Natural killer cell treated with Interleukin-12 subunit alpha and Interleukin-12 subunit beta and Interleukin-15 and Interleukin-18, amount 100 ng/mL, for 72 hours (primary cell): ENCODE measurements at regions not wholly inside any gene's neighbourhood (a gene's known extent, or its start where the extent isn't known, plus 50 kb on each side); places are given as distances from the start of the nearest gene placed in this dataset.

ENCODE experiments used
- ATAC-seq, 2 donors: fragments of 150-1000 bp; cut with Tn5 transposase in 1 of 2; sonication (Bioruptor Pico), chemical (Tn5 transposase) in 1 of 2; 2 replicates each; pipeline ENCODE4 v1.10.0; 2021
- DNase-seq: peaks from one replicate; pipeline ENCODE4 v3.0.0; 2022; ENCODE audit warnings: low spot score
- H3K27ac Mint-ChIP-seq, 2 donors: 1 replicate in 1 of 2; 2 replicates in 1 of 2; pipeline ENCODE4 v1.8.0; 2022; ENCODE audit warnings: mixed read lengths in 2 of 2, mild to moderate bottlenecking in 1 of 2, moderate library complexity in 1 of 2
- H3K27me3 Mint-ChIP-seq, 2 donors: 1 replicate in 1 of 2; 2 replicates in 1 of 2; pipeline ENCODE4 v1.8.0; 2022; ENCODE audit warnings: mixed read lengths in 2 of 2
- H3K36me3 Mint-ChIP-seq: one replicate; pipeline ENCODE4 v1.8.0; 2022; ENCODE audit warnings: mixed read lengths
- H3K4me1 Mint-ChIP-seq, 2 donors: 1 replicate in 1 of 2; 2 replicates in 1 of 2; pipeline ENCODE4 v1.8.0; 2022; ENCODE audit warnings: low read depth in 2 of 2, mixed read lengths in 2 of 2, mild to moderate bottlenecking in 1 of 2
- H3K4me3 Mint-ChIP-seq: one replicate; pipeline ENCODE4 v1.8.0; 2022; ENCODE audit warnings: mixed read lengths
- H3K9me3 Mint-ChIP-seq: 2 replicates; pipeline ENCODE4 v1.8.0; 2022; ENCODE audit warnings: mixed read lengths

DNA sequence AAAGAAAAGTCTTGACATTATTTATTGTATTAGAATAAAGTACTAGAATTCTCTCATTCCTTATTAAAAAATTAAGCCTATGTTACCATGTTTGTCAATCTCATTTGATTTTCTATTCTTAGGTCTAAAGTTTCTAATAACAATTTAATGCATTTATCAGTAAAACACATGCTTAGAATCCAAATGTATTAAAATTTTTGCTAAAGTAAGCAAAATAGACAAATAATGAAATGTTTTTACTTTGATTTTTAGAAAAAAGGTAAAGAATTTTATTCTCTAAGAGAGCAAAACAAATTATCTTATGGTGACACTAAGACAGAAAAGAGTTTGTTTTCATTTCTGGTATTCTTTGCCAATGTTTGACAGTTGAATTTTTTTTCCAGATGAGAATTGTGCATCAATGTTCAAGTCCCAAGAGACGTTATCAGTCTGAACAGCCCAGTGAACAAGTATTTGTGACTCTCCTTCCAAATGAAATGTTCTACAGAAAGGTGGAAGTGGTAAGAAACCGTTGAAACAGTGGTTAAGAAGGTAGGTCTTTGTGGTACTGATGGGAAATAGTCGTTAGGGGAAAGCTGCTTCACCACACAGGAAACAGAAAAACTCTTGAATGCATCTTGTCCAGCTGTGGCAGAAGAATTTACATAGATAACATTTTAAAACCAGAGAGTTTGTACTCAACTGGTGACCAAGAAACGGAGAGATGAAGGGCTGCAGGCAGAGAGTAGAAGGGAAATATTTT, 402.5 kb downstream of the PTPRC start:
- Mint-ChIP-seq H3K4me1 (peaks cover 36 to 48% of the 10 kb centered on the region in 2 donors), H3K27me3 (no peaks in the 10 kb centered on the region), H3K36me3 (peaks cover 33% of the 10 kb centered on the region), H3K4me3 (peak overlapping the region; percentile 71), H3K9me3 (no peaks in the 10 kb centered on the region), H3K27ac (peak overlapping the region; percentile 86 to 99)
- ATAC-seq = peak; percentile 93 to 96
- DNase-seq = peak; percentile 76

- Mint-ChIP-seq H3K4me1 (peaks cover 41 to 53% of the 10 kb centered on the region in 2 donors), H3K4me3 (no peak overlapping the region), H3K36me3 (peaks cover 36% of the 10 kb centered on the region), H3K27me3 (no peaks in the 10 kb centered on the region), H3K9me3 (peaks cover 4% of the 10 kb centered on the region), H3K27ac (peak overlapping the region; percentile 86 to 89)
- DNase-seq (no peak), ATAC-seq (no peak)
Measured at GRCh38 chr1:199042193-199042592, 403.4 kb downstream of the PTPRC start.

- H3K36me3 Mint-ChIP-seq = peaks cover 49% of the 10 kb centered on the region
- no peak for ATAC-seq
Measured at GRCh38 chr1:199044191-199044590, 405.4 kb downstream of the PTPRC start.

GRCh38 chr1:199046618-199047017, 407.8 kb downstream of the PTPRC start:
- peaks cover 19% of the 10 kb centered on the region for H3K9me3 Mint-ChIP-seq

More at GRCh38 chr1:199044191-199044590, 405.4 kb downstream of the PTPRC start:
- no peaks in the 10 kb centered on the region for H3K27me3 Mint-ChIP-seq
- no peak overlapping the region for H3K4me3 Mint-ChIP-seq
- peaks cover 37 to 51% of the 10 kb centered on the region in 2 donors for H3K4me1 Mint-ChIP-seq
- DNase-seq = no peak
- peaks cover 5% of the 10 kb centered on the region for H3K9me3 Mint-ChIP-seq
- peak overlapping the region; percentile 86 to 89 for H3K27ac Mint-ChIP-seq

DNA sequence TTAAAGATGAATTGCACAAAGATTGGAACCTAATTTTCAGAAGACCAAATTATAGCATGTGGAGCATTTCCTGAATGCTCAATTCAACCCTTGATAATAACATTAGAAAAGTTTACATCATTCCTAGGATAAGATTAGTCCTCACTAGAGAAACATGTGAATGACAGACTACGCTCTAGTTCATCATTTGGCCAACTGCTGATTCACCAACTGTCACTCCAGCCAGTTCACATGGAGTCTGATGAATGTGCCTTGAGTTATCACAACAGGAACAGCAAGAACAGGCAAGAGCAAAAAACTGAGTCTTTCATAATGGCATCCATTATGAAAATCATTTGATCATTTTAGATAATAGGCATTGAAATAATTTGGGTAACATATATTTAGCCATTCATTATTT, 415.9 kb downstream of the PTPRC start:
- DNase-seq = no peak
- Mint-ChIP-seq H3K9me3 (peaks cover 10% of the 10 kb centered on the region), H3K27me3 (no peaks in the 10 kb centered on the region), H3K36me3 (peaks cover 20% of the 10 kb centered on the region), H3K4me1 (peaks cover 0 to 7% of the 10 kb centered on the region in 2 donors), H3K27ac (no peak overlapping the region), H3K4me3 (no peak overlapping the region)
- ATAC-seq = no peak

More at GRCh38 chr1:199046618-199047017, 407.8 kb downstream of the PTPRC start:
- ATAC-seq = no peak
- no peak overlapping the region for H3K4me3 Mint-ChIP-seq
- H3K36me3 Mint-ChIP-seq = peaks cover 66% of the 10 kb centered on the region
- no peaks in the 10 kb centered on the region for H3K27me3 Mint-ChIP-seq
- no peak for DNase-seq
- peaks cover 18 to 29% of the 10 kb centered on the region in 2 donors for H3K4me1 Mint-ChIP-seq
- peak overlapping the region in 1 of 2 donors; percentile 24 for H3K27ac Mint-ChIP-seq

DNA sequence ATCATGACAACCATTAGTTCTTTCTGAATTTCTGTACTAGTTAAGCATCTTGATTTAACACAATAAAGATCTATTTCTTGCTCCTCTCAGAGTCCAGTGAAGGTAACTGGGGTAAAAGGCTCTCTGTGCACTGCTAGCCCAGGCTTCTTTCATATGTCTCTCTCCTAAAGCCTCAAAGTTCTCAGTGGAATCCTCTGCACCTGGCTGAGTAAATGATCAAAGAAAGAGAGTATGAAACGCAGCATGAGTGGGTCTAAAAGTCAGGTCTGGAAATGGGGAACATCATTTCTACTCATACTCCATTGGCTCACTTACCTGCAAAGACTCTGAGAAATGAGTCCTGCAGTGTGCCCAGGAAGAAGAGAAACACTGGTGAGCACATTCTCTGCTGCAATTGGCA, 418.5 kb downstream of the PTPRC start:
- DNase-seq (no peak), ATAC-seq (no peak)
- peaks cover 4% of the 10 kb centered on the region for H3K36me3 Mint-ChIP-seq
- no peaks in the 10 kb centered on the region for H3K27me3 Mint-ChIP-seq
- H3K4me3 Mint-ChIP-seq = no peak overlapping the region
- H3K4me1 Mint-ChIP-seq = peaks cover 0 to 7% of the 10 kb centered on the region in 2 donors
- no peak overlapping the region for H3K27ac Mint-ChIP-seq
- H3K9me3 Mint-ChIP-seq = peaks cover 3% of the 10 kb centered on the region

- no peak overlapping the region for H3K4me3 Mint-ChIP-seq
- ATAC-seq (no peak), DNase-seq (no peak)
- peaks cover 4% of the 10 kb centered on the region for H3K36me3 Mint-ChIP-seq
- no peak overlapping the region for H3K27ac Mint-ChIP-seq
- no peaks in the 10 kb centered on the region for H3K27me3 Mint-ChIP-seq
- peaks cover 3% of the 10 kb centered on the region for H3K9me3 Mint-ChIP-seq
- H3K4me1 Mint-ChIP-seq = peaks cover 0 to 7% of the 10 kb centered on the region in 2 donors
Measured at GRCh38 chr1:199058281-199058680, 419.4 kb downstream of the PTPRC start.

- peaks cover 11% of the 10 kb centered on the region for H3K36me3 Mint-ChIP-seq
- peaks cover 4 to 11% of the 10 kb centered on the region in 2 donors for H3K4me1 Mint-ChIP-seq
- no peaks in the 10 kb centered on the region for H3K27me3 Mint-ChIP-seq
- DNase-seq (no peak), ATAC-seq (no peak)
- H3K9me3 Mint-ChIP-seq = peaks cover 6% of the 10 kb centered on the region
- peak overlapping the region in 1 of 2 donors; percentile 2 for H3K27ac Mint-ChIP-seq
- H3K4me3 Mint-ChIP-seq = no peak overlapping the region
Measured at GRCh38 chr1:199064971-199065370, 426.1 kb downstream of the PTPRC start.

- peaks cover 4% of the 10 kb centered on the region for H3K9me3 Mint-ChIP-seq
- peaks cover 4 to 11% of the 10 kb centered on the region in 2 donors for H3K4me1 Mint-ChIP-seq
- H3K27ac Mint-ChIP-seq = peak overlapping the region in 1 of 2 donors; percentile 23
Measured at GRCh38 chr1:199067483-199067882, 428.6 kb downstream of the PTPRC start.

DNA sequence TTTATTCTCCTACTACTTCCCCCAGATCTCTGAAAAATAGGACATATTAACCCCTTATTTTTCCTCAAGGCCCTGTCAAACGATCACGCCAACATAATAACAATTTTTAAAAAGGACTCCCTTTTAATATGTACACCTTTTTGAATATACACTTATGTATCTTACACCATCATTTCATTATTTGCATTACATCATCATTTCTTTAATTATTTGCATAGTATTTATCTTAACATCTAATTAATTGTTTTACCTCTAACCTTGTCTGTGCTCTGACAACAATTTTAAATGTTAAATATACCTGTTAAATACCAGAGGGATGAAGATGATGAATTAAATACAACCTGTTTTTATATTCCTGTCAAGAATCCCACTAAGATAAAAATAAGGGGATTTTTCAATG, 432.2 kb downstream of the PTPRC start:
- no peak for ATAC-seq
- Mint-ChIP-seq H3K4me3 (no peak overlapping the region), H3K27me3 (no peaks in the 10 kb centered on the region), H3K4me1 (peaks cover 0 to 4% of the 10 kb centered on the region in 2 donors), H3K36me3 (peaks cover 6% of the 10 kb centered on the region), H3K9me3 (no peaks in the 10 kb centered on the region), H3K27ac (peak overlapping the region in 1 of 2 donors; percentile 5)
- DNase-seq = no peak

More at GRCh38 chr1:199067483-199067882, 428.6 kb downstream of the PTPRC start:
- DNase-seq (no peak), ATAC-seq (no peak)
- Mint-ChIP-seq H3K27me3 (no peaks in the 10 kb centered on the region), H3K36me3 (peaks cover 7% of the 10 kb centered on the region), H3K4me3 (peak overlapping the region; percentile 24)

DNA sequence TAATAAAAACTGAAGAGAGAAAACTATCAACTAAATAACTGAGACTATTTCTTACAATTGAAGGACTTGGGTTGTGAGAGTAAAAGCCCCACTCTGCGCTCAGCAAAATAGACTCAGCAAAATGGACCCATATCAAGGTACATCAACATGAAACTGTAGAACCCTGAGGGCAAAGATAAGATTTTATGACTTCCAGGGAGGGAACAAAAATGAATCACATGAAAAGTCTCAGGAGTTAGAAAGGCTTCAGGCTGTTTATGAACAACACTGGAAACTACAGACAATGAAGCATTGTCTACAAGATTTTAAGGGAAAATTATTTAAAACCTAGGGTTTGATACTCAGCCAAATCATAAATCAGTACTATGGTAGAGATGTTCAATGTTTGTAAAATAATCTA, 434.3 kb downstream of the PTPRC start:
- H3K4me3 Mint-ChIP-seq = no peak overlapping the region
- DNase-seq = no peak
- H3K27ac Mint-ChIP-seq = peak overlapping the region in 1 of 2 donors; percentile 23

DNA sequence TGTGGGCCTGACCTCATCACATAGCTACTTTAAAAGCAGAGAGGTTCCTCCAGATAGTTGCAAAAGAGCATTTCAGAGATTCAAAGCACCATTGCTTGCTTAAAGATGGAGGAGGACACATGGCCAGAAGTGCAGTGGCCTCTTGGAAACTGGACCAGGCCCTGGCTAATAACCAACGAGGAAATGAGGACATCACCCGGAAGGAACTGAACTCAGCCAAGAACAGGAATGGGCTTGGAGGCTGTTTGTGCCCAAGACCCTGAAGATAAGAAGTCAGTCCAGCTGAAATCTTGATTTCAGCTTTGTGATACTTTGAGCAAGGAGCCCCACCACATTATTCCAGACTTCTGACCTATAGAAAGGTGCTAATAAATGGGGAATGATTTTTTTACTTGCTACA, 437.0 kb downstream of the PTPRC start:
- Mint-ChIP-seq H3K27ac (no peak overlapping the region), H3K36me3 (peaks cover 6% of the 10 kb centered on the region), H3K4me3 (no peak overlapping the region), H3K4me1 (no peaks in the 10 kb centered on the region), H3K9me3 (no peaks in the 10 kb centered on the region), H3K27me3 (no peaks in the 10 kb centered on the region)
- DNase-seq (no peak), ATAC-seq (no peak)

More for the DNA sequence above, 434.3 kb downstream of the PTPRC start:
- ATAC-seq = no peak
- Mint-ChIP-seq H3K4me1 (no peaks in the 10 kb centered on the region), H3K9me3 (no peaks in the 10 kb centered on the region), H3K36me3 (peaks cover 6% of the 10 kb centered on the region), H3K27me3 (no peaks in the 10 kb centered on the region)

DNA sequence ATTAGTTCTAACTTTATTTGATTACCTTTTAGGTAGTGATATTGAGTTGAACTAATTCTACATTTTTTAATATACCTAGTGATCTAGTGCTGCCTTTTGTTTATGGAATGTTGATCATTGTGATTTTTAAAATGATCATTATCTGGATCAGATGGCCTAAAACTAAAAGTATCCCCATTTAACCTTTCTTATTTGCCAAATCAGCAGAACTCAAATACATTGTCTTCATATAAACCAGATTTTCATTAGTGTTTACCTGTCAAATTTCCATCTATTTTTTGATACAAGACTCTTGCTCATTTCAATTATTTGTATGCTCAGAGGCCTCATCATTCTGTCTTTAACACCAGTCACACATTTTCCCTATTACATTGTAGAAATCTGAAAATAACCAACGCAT, 441.2 kb downstream of the PTPRC start:
- no peak for DNase-seq
- Mint-ChIP-seq H3K4me1 (peaks cover 9 to 20% of the 10 kb centered on the region in 2 donors), H3K4me3 (no peak overlapping the region), H3K9me3 (no peaks in the 10 kb centered on the region), H3K27ac (no peak overlapping the region), H3K27me3 (no peaks in the 10 kb centered on the region), H3K36me3 (peaks cover 15% of the 10 kb centered on the region)
- no peak for ATAC-seq

GRCh38 chr1:199081739-199082138, 442.9 kb downstream of the PTPRC start:
- Mint-ChIP-seq H3K9me3 (peaks cover 3% of the 10 kb centered on the region), H3K36me3 (peaks cover 23% of the 10 kb centered on the region), H3K4me1 (peaks cover 15 to 28% of the 10 kb centered on the region in 2 donors), H3K4me3 (no peak overlapping the region), H3K27me3 (no peaks in the 10 kb centered on the region), H3K27ac (peak overlapping the region; percentile 19 to 28)
- no peak for DNase-seq
- no peak for ATAC-seq
